IgD-negative memory B cell (primary cell): ENCODE measurements at regions not wholly inside any gene's neighbourhood (a gene's known extent, or its start where the extent isn't known, plus 50 kb on each side); places are given as distances from the start of the nearest gene placed in this dataset.

Source experiments
- H3K27ac Mint-ChIP-seq, 3 donors: one replicate each; pipeline ENCODE4 v1.8.0; 2020 to 2022; ENCODE audit warnings: mild to moderate bottlenecking in 3 of 3, mixed read lengths in 3 of 3, moderate library complexity in 1 of 3
- H3K27me3 Mint-ChIP-seq: one replicate; pipeline ENCODE4 v1.8.0; 2021; ENCODE audit warnings: mixed read lengths
- H3K36me3 Mint-ChIP-seq: one replicate; pipeline ENCODE4 v1.8.0; 2020; ENCODE audit warnings: mild to moderate bottlenecking, mixed read lengths
- H3K4me1 Mint-ChIP-seq, 3 donors: one replicate each; pipeline ENCODE4 v1.8.0; 2020 to 2022; ENCODE audit warnings: mixed read lengths in 3 of 3, mild to moderate bottlenecking in 1 of 3
- H3K4me3 Mint-ChIP-seq, 4 donors: one replicate each; pipeline ENCODE4 v1.8.0; 2020 to 2022; ENCODE audit warnings: mild to moderate bottlenecking in 4 of 4, mixed read lengths in 4 of 4, moderate library complexity in 3 of 4
- H3K9me3 Mint-ChIP-seq, 3 donors: one replicate each; pipeline ENCODE4 v1.8.0; 2020 to 2021; ENCODE audit warnings: mixed read lengths in 3 of 3, mild to moderate bottlenecking in 1 of 3

DNA sequence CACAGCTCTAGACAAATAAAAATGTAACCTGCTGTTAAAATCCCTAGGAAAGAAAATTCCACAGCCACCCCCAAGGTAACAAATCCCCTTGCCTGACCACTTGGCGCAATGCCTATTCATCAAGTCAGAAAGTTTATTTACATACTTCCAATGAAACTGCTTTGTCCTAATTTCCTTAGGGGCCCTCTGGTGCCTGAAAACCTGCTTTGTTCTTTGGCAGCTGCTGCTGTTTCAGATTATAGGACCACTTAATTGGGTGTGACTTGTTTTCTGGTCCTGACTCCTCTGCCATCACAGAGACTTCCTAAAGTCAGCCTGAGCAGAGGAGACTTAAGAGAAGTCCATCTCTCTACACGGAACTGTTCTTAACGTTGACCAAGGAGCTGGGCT lies 323.6 kb downstream of the UBE3D start:
- Mint-ChIP-seq H3K36me3 (no peaks in the 10 kb centered on the region), H3K27ac (no peak overlapping the region)

GRCh38 chr6:82744286-82745015 lies 321.2 kb downstream of the UBE3D start:
- Mint-ChIP-seq H3K4me1 (no peaks in the 10 kb centered on the region), H3K4me3 (no peak overlapping the region), H3K27ac (no peak overlapping the region), H3K36me3 (no peaks in the 10 kb centered on the region), H3K9me3 (peaks cover 0 to 2% (median 0%) of the 10 kb centered on the region in 3 donors), H3K27me3 (peaks cover 2% of the 10 kb centered on the region)

More for the DNA sequence above, 323.6 kb downstream of the UBE3D start:
- Mint-ChIP-seq H3K4me3 (no peak overlapping the region), H3K9me3 (peaks cover 0 to 2% (median 0%) of the 10 kb centered on the region in 3 donors), H3K4me1 (no peaks in the 10 kb centered on the region), H3K27me3 (peaks cover 2% of the 10 kb centered on the region)

DNA sequence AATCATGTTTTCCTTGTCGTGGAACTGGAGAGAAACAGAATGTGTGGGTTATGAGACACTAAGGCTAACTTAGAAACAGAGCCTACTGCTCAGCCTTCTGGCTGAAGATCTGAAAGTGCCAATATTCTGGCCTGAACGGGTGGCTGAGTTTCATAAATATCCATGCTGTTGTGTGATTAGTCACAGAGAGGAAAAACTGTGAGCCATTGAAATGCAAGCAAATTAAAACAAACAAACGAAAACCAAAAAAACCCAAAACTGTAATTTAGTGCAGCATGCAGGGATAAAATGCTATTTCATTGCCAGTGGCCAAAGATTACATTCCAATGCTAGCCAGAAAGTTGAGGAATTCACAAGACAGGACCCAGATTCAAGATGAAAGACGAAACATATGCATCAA lies 315.1 kb downstream of the UBE3D start:
- H3K27ac Mint-ChIP-seq, result no peak overlapping the region
- H3K36me3 Mint-ChIP-seq, result no peaks in the 10 kb centered on the region
- H3K4me3 Mint-ChIP-seq, result no peak overlapping the region
- H3K9me3 Mint-ChIP-seq, result peaks cover 0 to 2% (median 0%) of the 10 kb centered on the region in 3 donors
- no peaks in the 10 kb centered on the region for H3K27me3 Mint-ChIP-seq
- H3K4me1 Mint-ChIP-seq, result no peaks in the 10 kb centered on the region

DNA sequence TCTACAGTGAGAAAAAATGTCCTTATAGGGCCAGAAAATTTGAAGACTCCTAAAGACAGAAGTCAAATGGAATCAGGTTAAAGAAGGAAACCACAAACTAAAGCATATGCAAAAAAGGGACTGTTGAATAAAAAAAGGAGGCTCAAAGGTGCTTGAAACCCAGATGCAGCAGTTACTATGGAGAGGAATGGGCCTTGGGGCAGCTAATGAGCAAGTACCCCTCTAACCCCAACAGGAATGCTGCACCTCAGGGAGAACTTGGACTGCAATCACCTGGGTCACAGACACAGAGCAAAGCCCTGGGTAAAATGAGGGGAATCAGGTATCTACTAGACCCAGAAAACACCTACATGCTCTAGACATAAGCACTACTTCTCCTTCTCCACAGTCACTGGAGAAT lies 313.9 kb downstream of the UBE3D start:
- H3K27me3 Mint-ChIP-seq, result no peaks in the 10 kb centered on the region

GRCh38 chr6:82761674-82762345 lies 303.8 kb downstream of the UBE3D start:
- Mint-ChIP-seq H3K27me3 (no peaks in the 10 kb centered on the region), H3K27ac (no peak overlapping the region), H3K36me3 (no peaks in the 10 kb centered on the region), H3K4me3 (no peak overlapping the region), H3K9me3 (peaks cover 0 to 4% (median 2%) of the 10 kb centered on the region in 3 donors), H3K4me1 (peaks cover 0 to 1% (median 0%) of the 10 kb centered on the region in 3 donors)

More for the DNA sequence above, 313.9 kb downstream of the UBE3D start:
- Mint-ChIP-seq H3K4me1 (no peaks in the 10 kb centered on the region), H3K27ac (no peak overlapping the region), H3K9me3 (peaks cover 0 to 3% (median 0%) of the 10 kb centered on the region in 3 donors), H3K36me3 (no peaks in the 10 kb centered on the region), H3K4me3 (no peak overlapping the region)

- Mint-ChIP-seq H3K27me3 (no peaks in the 10 kb centered on the region), H3K36me3 (no peaks in the 10 kb centered on the region), H3K4me3 (no peak overlapping the region), H3K9me3 (no peaks in the 10 kb centered on the region), H3K27ac (no peak overlapping the region), H3K4me1 (no peaks in the 10 kb centered on the region)
These were observed 299.2 kb downstream of the UBE3D start for GRCh38 chr6:82766476-82766875.

- H3K36me3 Mint-ChIP-seq, result no peaks in the 10 kb centered on the region
- H3K27ac Mint-ChIP-seq, result no peak overlapping the region
- no peak overlapping the region for H3K4me3 Mint-ChIP-seq
- no peaks in the 10 kb centered on the region for H3K9me3 Mint-ChIP-seq
- H3K27me3 Mint-ChIP-seq, result no peaks in the 10 kb centered on the region
- no peaks in the 10 kb centered on the region for H3K4me1 Mint-ChIP-seq
These were observed 298.6 kb downstream of the UBE3D start for GRCh38 chr6:82767037-82767436.

DNA sequence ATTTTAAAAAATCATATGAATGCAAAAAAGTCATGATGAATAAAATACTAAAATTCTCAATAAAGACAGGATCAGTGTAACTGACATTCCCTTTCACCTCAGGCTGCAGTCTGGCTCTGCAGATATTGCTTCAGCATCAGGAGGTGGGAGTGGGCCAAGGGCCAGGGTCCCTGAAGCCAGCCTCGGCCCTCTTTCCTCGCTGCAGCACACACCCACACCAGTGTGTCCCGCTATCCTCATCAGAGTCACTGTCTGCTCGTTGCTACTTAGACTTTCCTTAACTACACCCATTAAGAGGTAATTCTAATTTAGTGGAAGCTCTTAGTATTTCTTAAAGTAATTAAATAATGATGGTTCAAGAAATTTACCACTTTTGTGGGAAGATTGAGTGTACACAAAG lies 298.2 kb downstream of the UBE3D start:
- no peak overlapping the region for H3K27ac Mint-ChIP-seq
- H3K27me3 Mint-ChIP-seq, result no peaks in the 10 kb centered on the region
- H3K9me3 Mint-ChIP-seq, result no peaks in the 10 kb centered on the region
- no peaks in the 10 kb centered on the region for H3K4me1 Mint-ChIP-seq
- H3K36me3 Mint-ChIP-seq, result no peaks in the 10 kb centered on the region
- H3K4me3 Mint-ChIP-seq, result no peak overlapping the region

DNA sequence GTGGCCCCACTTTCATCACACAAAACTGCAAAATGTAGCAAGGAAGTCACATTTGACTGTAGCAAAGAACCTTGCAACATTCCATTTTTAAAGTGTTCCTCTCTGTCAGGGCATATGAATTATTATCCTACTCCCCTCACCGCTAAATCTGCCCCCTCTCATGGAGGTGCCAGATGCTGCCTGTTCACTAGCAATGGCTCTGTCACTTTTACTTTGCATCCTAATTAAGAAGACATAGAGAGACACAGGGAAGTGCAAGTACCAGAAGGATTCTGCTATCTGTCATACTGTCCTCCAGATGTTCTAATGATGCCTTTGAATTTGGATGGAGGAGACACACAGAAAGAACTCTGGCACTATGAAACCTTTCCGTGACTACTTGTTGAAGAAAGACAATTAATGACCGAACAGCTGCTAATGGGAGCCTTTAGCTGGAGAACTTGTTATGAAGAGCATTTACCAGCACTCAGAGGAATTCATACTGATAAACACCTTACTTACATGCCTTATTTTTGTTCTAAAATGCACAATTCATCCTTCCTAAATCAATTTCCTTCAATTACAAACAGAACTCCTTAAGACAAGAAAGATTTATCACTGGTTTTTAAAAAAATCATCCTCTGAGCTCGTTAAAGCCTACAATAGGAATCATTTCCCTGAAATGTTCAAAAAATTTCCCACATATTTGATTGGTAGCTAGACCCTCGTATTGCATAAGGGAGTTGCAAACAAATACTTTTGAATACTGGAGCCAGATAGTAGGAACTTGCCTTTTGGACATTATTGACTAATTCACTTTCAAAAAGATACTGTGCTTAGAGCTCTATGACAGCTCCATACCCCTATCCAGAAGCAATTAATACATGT lies 292.6 kb downstream of the UBE3D start:
- H3K9me3 Mint-ChIP-seq, result no peaks in the 10 kb centered on the region
- no peaks in the 10 kb centered on the region for H3K27me3 Mint-ChIP-seq
- no peaks in the 10 kb centered on the region for H3K4me1 Mint-ChIP-seq
- no peak overlapping the region for H3K4me3 Mint-ChIP-seq
- no peak overlapping the region for H3K27ac Mint-ChIP-seq
- no peaks in the 10 kb centered on the region for H3K36me3 Mint-ChIP-seq

DNA sequence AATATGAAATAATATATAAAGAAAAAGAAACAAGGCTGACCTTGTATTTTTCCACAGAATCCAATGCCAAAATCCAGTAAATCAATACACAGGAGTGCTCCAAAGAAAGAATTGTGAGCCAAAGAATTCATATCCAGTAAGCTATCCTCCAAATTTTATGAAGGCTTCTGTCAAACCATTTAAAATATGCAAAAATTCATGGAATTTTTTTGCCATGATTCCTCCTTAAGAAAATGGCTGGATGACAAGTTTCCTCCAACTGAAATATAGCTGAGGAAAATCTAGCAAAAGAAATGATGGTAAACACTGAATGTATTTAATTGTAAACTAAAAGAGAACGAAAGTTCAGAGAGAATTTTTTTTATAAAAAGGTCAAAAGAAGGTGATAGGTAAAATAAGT lies 290.3 kb downstream of the UBE3D start:
- Mint-ChIP-seq H3K9me3 (no peaks in the 10 kb centered on the region), H3K27me3 (no peaks in the 10 kb centered on the region), H3K4me3 (no peak overlapping the region), H3K36me3 (no peaks in the 10 kb centered on the region), H3K4me1 (no peaks in the 10 kb centered on the region), H3K27ac (no peak overlapping the region)

DNA sequence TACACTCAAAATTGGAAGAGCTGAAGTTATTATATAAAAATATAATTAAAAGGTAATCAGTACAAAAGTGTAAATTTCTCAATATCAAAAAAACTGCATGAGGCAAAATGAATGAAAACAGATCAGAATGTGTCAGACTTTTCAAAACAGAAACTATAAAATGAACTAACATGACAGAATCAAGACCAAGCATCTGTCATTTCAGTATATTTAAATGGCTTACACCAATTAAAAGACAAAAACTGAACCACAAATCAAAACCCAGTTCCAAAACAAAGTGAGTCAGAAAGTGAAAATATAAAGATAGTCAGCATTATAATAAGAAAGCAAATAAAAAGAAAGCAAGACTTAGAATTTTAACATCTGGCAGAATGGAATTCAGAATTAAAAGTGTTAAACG lies 289.7 kb downstream of the UBE3D start:
- Mint-ChIP-seq H3K27me3 (no peaks in the 10 kb centered on the region), H3K4me3 (no peak overlapping the region), H3K36me3 (no peaks in the 10 kb centered on the region), H3K9me3 (no peaks in the 10 kb centered on the region), H3K4me1 (no peaks in the 10 kb centered on the region), H3K27ac (no peak overlapping the region)

DNA sequence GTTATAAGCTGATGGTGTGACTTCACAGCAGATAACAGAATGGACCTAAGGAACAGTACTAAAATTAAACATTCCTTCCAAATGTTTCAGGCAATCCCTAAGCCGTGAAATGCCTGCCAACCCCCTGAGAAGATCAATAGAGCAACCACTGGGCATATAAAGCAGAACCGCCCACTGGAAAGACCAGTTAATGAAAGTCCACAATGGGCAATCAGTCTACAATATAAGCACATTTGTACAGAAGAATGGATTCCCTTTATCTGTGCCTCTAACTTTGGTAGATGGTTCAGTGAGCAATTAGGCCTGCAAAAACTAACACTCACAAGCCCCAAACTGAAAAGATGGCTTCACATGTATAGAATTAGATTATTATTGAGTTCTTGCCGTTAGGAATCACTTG lies 286.6 kb downstream of the UBE3D start:
- Mint-ChIP-seq H3K9me3 (peaks cover 0 to 1% (median 0%) of the 10 kb centered on the region in 3 donors), H3K27me3 (no peaks in the 10 kb centered on the region), H3K4me1 (no peaks in the 10 kb centered on the region), H3K4me3 (no peak overlapping the region), H3K27ac (no peak overlapping the region), H3K36me3 (no peaks in the 10 kb centered on the region)

DNA sequence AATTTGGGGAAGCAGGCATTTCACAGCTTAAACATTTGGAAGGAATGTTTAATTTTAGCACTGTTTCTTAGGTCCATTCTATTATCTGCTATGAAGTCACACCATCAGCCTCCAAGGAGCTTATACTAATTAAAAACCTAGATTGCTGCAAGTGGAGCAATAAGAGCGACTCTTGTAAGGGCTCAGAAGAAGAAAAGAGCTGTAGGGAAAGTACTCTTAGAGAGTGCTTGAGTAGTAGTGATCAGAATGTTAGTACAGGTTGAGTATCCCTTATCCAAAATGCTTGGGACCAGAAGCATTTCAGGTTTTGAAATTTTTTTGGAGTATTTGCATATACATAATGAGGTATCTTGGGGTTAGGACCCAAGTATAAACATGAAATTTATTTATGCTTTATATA lies 285.3 kb downstream of the UBE3D start:
- no peaks in the 10 kb centered on the region for H3K27me3 Mint-ChIP-seq
- H3K4me3 Mint-ChIP-seq, result no peak overlapping the region
- no peak overlapping the region for H3K27ac Mint-ChIP-seq
- no peaks in the 10 kb centered on the region for H3K36me3 Mint-ChIP-seq
- no peaks in the 10 kb centered on the region for H3K4me1 Mint-ChIP-seq
- H3K9me3 Mint-ChIP-seq, result peaks cover 0 to 1% (median 0%) of the 10 kb centered on the region in 3 donors

DNA sequence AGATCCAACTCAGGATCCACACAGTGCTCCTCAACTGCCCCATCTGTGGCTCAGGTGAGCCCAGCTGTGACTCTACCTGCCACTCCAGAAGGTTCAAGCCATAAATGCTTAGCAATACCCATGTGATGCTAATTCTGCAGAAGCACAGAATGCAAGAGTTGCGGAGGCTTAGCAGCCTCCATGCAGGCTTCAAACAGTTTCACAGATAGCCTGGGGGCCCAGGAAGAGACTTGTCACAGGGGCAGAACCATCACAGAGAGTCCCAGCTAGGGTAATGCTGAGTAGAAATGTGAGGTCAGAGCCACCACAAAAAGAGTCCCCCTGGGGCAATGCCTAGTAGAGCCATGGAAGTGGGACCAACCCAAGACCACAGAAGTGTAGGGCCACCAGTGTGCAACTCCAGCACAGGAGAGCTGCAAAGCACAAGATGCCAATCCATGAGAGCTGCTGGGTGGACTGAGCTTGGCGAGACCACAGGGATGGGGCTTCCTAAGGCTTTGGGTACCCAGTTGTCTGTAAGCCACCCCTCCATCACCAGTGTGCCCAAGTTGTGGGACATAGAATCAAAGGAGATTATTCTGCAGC lies 283.9 kb downstream of the UBE3D start:
- Mint-ChIP-seq H3K27ac (no peak overlapping the region), H3K4me1 (no peaks in the 10 kb centered on the region), H3K4me3 (no peak overlapping the region), H3K36me3 (no peaks in the 10 kb centered on the region), H3K27me3 (no peaks in the 10 kb centered on the region), H3K9me3 (peaks cover 0 to 1% (median 0%) of the 10 kb centered on the region in 3 donors)
